NCI-H524 treated with DMSO at 0.1 percent for 48 hours (cell line): ENCODE measurements at regions not wholly inside any gene's neighbourhood (a gene's known extent, or its start where the extent isn't known, plus 50 kb on each side); places are given as distances from the start of the nearest gene placed in this dataset.
"Not testable (repeated sequence)": the region's sequence is repeated elsewhere in the genome, so short reads cannot be mapped to it uniquely, and the experiment has no call there.

Source experiments
- DNase-seq: peaks from one replicate; lab custom pipeline; 2025; lab: John Stamatoyannopoulos, UW

DNA sequence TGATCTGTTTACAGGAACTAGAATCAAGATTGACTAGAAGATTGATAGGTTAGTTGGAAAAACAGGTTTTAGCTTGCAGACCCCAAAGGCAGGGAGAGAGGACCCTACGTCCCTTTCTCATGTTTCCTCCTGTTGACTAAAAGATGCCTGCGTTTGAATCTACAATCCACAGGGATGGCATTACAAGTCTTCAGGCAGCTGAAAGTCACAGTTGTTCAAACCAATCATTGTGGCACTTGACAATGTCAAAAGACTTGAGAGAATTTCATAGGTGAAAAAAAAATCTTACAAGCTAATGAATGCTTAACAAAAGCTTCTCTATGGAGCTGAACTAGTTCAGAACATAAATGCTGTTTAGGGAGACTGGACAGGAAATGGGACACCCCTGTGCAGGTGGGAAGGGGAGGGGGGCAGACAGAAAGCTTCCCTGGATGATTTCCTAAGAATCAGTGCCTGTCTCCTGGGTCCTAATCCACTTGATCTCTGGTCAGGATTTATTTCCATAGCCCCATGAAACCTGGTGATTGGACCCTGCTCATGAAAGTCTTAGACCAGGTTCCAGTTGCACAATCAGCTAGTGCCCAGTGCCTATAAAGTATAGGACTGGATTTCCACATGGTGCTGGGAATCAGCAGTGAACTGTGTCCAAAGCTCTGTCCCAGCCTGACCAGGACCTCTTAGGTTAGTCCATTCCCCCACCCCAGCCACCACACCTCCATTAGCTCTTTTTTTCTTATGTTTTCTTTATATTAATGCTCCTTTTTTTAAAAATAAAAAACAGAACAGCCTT lies 91.6 kb upstream of the BCAR3 start:
- DNase-seq = no peak

- no peak for DNase-seq
These were observed 90.2 kb upstream of the BCAR3 start for GRCh38 chr1:93771843-93772242.

DNA sequence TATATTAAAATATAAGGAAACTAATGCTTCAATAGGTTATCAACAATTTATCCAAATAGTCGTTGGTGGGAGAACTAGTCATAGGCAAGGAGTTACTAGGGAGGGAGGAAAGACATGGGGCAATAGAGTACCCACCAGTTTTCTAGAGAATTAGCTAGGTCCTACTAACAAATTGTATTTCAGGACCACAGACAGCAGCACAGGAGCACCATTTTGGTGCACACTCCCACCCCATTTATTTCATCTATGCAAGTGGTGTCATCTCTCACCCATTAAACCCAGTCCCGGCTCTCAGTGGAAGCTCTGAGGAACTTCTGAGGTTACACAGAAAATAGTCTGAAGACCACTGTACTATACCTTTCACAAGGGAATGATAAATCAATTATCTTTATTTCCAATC lies 89.0 kb upstream of the BCAR3 start:
- no peak for DNase-seq

DNA sequence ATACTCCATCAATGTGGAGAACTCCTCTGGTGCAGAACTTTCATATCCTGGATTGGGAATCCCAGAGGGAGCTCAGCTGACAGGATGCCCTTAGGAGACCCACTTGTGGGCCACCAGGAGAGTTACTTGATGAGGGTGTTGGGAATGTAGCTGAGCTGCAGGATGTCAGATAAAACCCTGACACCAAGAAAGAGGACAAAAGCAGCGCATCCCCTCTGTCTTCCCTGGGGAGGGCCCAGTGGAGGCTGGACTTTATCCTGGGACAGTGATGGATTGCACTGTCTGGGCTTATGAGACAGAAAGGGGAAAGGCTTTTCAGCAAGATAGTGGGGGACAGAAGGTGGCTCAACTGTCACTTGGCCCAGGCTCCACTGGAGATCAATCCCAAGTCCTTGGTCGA lies 88.1 kb upstream of the BCAR3 start:
- no peak for DNase-seq

DNA sequence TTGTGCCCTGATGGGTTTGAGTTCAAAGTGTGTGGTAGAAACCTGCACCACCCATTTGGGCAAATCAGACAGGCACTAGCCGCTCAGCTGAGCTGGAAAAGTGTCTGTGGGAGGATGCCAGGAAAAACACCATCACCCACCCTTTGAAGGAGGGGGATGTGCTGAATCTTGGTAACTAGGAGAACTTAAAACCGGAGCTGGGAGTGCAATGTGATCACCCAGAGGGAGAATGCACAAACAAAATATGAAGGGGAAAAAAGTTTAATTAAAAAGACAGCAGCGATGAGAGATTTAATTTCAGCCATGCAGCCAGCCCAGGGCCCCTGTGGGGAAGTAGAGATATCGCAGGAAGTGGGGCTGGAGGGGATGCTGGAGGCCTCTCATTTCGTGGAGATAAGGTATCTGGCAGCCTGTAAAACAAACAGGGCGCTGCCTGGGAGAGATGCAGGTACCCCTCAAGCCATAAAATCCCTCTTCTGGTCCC lies 86.8 kb upstream of the BCAR3 start:
- DNase-seq = no peak

DNA sequence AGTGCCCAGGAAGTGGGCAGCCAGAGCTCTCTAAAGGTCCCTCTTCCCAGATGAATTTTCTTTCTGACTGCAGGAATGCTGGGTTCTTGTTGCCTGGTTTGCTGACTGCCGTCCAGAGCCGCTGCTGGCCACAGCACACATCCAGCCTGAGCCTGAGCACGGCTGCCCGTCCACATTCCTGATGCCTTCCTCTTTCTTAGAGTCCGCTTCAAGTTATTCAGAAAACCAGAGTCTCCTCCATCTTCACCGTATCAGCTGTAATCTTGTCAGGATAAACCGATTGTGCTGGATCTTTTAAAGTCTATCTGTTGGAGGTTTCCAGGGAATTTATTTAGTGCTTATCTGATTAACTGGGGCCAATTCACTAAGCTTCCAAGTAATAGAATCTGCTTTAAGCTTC lies 84.8 kb upstream of the BCAR3 start:
- no peak for DNase-seq

GRCh38 chr1:93765099-93765498 lies 83.5 kb upstream of the BCAR3 start:
- DNase-seq = no peak

- DNase-seq = no peak
These were observed 82.7 kb upstream of the BCAR3 start for GRCh38 chr1:93764366-93764750.

GRCh38 chr1:93763704-93764365 lies 82.2 kb upstream of the BCAR3 start:
- no peak for DNase-seq

- DNase-seq = no peak
These were observed 77.3 kb upstream of the BCAR3 start for GRCh38 chr1:93758842-93759515.

DNA sequence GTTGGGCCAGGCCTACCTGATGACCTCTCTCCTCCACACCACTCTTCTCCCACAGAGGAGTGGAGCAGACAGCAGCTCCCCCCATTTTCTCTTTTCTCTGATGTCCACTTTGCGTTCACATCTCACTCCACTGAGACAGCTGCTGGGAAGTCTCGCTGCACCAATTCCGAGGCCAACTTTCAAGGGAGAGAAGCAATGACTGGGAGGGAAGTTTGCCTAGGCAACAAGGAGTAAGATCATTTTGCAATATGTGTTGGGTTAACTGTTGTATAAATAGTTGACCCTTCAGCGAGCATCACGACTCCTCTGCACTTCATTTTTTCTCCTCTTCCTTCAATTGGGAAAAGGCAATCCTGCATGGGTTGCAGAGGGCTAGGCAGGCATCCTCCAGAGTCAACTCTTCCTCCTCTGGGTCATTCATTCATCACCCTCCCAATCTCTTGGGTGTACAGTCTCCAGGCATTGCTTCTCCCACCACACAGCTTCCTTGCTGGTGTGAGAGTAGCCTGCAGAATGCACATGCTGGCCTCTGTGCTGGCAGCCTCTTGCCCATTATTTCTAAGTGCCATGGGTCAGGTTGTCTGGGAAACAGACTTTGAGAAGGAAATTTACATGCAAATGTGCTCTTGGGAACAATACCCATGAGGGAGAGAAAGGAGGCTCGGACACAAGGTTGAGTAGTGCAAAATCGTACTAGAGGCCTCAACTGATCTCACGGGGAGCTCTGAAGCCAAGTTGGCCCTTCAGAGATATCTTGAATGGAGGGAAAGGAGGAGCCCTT lies 75.8 kb upstream of the BCAR3 start:
- DNase-seq = no peak

DNA sequence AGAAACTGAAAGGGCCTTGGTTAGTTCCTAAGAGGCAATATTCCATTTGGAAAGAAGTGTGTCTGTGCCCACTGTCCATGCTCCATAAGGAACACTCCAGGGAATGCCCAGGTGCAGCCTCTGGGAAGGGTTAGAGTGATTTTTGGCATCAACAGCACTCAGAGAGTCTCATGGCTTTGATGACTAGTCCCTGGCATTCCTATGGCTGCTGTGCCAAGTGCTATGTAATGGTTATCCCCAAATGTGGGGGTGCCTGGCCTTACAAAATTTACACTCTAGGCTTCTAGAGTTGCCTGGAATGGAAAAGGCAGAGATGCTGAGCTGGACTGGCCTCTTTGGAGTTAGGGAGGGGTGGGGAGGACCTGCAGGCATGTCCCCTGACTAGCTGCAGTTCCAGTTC lies 75.0 kb upstream of the BCAR3 start:
- no peak for DNase-seq

DNA sequence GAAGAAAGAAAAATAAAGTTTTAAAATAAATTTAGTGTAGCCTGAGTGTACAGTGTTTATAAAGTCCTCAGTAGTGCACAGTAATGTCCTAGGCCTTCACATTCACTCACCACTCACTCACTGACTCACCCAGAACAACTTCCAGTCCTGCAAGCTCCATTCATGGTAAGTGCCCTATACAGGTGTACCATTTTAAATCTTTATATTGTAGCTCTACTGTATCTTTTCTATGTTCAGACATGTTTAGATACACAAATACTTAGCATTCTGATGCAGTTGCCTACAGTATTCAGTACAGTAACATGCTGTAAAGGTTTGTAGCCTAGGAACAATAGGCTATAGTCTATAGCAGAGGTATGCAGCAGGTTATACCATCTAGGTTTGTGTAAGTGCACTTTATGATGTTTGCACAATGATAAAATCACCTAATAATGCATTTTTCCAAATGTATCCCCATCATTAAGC lies 73.6 kb upstream of the BCAR3 start:
- DNase-seq = not testable (repeated sequence)

DNA sequence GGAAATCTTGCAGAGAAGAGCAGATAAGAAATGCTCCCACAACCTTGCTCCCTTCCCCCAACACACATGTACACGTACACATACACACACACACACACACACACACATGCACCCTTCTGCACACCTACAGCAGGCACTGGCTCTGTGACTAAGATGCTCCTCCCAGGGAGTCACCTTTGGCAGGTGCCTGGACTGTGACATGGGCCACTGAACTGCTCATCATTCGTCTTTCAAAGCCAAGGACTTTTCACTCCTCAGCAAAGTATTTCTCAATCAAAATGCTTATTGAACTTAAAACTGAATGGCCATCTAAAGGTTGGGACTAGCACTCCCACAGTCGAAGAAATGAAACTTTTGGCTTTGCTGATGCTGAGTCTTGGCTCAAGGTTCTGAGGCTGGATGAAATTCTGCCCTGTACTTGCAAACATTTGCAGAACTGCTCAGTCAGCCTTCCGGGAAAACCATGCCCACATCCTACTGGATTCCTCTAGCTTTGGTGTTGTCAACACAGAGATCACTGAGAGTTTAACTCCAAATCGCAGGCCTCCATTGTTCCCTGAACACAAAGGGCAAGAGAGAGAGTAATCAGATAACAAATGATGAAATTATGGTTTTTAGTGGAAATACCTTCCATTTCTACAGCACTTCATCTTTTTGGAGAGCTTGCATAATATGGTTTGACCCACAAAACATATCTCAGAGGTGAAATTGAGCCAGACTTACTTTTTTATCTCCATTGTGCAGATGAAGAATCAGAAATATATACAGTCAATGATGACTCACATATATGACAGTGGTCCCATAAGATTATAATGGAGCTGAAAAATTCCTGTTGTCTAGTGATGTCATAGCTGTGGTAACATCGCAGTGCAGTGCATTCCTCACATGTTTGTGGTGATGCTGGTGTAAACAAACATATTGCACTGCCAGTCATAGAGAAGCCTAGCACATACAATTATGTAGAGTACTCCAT lies 72.4 kb upstream of the BCAR3 start:
- DNase-seq = no peak

DNA sequence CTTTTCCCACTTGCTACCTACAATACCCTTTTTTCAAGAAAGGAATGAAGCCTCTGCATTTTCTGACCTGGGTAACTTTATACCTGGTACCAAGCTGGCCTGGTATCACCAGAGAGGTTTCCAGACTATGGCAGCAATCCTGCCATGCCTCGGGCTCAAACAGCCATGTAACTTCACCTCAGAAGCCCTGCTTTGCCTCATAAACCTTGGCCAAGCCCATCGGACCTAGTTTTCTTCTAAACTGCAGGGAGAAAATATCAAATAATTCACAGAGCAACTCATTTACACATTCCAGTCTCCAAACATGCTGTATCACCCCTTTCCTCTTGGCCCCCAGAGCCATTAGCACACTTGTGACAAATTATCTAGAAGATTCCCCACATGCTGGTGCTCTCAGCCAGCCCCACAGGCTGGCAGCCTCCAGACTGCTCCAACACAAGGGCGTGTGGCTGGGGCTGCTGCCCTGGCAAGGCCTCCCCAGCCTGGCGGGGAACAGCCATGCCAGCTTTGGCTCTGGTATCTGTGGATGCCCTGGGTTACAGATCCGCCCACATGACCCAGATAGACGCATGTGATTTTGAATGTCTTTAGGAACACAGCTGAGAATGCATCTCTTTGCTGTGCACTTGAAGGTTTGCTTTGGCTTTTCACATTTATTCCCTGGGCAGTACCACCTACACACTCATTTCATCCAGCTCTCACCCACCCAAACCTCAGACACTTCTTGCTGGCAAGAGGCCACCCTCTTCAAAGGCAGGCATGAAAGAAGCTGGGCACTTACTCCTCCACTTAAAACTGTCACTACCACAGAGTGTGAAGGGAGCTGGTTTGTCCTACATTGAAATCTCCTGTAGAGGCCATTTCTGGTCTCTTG lies 70.0 kb upstream of the BCAR3 start:
- no peak for DNase-seq

DNA sequence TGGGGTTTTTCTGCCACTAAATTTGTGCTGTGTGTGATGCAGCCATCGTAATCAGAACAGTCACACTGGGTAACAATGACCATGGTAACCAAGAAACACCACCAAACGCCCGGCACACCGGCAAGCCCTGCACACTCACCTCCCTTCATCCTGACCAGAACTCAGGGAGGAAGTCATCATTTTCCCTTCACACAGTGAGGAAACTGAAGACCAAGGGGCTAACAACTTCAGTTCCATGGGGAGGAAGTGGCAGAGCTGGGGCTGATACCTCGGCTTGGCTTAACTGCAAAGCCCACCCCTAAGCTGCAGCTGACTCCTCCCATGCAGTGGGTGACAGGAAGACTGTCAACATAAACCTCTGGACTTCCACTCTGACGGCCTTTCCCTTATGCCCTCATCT lies 69.3 kb upstream of the BCAR3 start:
- no peak for DNase-seq

GRCh38 chr1:93749894-93750301 lies 68.3 kb upstream of the BCAR3 start:
- DNase-seq = no peak

GRCh38 chr1:93749487-93749886 lies 67.8 kb upstream of the BCAR3 start:
- no peak for DNase-seq

DNA sequence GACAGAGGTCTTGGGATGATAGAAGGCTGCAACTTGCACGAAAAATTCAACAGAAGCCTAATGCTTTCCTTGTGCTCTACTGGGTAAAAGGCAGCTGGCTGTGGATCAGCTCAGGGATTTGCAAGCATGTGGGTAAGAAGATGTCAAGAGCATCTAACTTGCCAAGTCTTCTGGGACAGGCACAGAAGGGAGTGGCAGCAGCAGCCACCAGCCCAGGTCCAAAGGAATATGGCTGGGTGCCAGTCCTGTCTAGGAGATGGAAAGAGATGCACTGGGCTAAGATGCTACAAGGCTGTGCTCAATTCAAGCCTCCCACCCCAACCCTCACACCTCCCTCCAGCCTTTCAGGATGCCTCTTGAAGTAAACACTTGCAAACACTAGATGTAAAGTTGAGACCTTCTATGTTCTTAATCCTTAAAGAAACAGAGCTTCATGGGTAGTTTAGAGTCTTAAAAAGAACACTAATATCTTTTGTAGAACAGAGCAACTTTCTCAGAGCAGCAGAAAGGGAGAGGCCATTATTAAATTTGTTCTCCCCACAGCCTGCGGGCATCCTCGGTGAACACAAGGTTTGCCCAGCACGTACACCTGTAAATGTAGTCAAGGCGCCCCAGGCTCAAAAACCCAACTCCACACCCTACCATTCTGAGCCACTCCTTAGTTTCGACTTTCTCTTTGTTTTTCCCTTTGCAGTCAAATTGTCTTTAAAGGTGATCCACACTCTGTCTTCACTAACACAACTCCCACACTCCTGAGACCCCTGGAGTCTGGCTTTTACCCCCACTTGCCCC lies 64.6 kb upstream of the BCAR3 start:
- DNase-seq = no peak
